Right cardiac atrium (tissue), 5 donors: ENCODE measurements at regions not wholly inside any gene's neighbourhood (a gene's known extent, or its start where the extent isn't known, plus 50 kb on each side); places are given as distances from the start of the nearest gene placed in this dataset.
"Not testable (repeated sequence)": the region's sequence is repeated elsewhere in the genome, so short reads cannot be mapped to it uniquely, and the experiment has no call there.

ENCODE experiments used
- ATAC-seq, 2 donors: fragments of 200-7000 bp; cut with Tn5 transposase; one replicate each; pipeline versions ENCODE4 v1.8.0 to v1.9.1; 2020; ENCODE audit warnings: moderate library complexity in 2 of 2, mild to moderate bottlenecking in 1 of 2
- DNase-seq, 3 donors: peaks; one replicate each; pipeline ENCODE4 v3.0.0-alpha.2; 2020
- H3K27ac ChIP-seq: one replicate; pipeline ENCODE4 v1.5.1; 2013; ENCODE audit warnings: mild to moderate bottlenecking, low read length, control low read depth, moderate library complexity
- H3K27me3 ChIP-seq: one replicate; pipeline ENCODE4 v1.6.1; 2013; ENCODE audit not compliant: control insufficient read depth, insufficient read depth
- H3K4me1 ChIP-seq: one replicate; pipeline ENCODE4 v1.6.1; 2013; ENCODE audit warnings: low read length; ENCODE audit not compliant: control insufficient read depth, insufficient read depth
- H3K4me3 ChIP-seq: one replicate; pipeline ENCODE4 v1.5.1; 2013; ENCODE audit warnings: low read length, control low read depth
- H3K9me3 ChIP-seq: one replicate; pipeline ENCODE4 v1.6.1; 2013; ENCODE audit warnings: low read length; ENCODE audit not compliant: control insufficient read depth
- WGBS: extraction: QIAGEN DNeasy Blood & Tissue Kit; methylation state at CpG from one replicate; pipeline ENCODE4 v1.1.7; 2013; 5-methylcytosine and 5-hydroxymethylcytosine counted together
- intact Hi-C, 4 donors: fragments of 100-400 bp; cut with DNase I; formaldehyde crosslinking; loops; one replicate each; pipeline versions ENCODE4 v1.11.0 to v1.14.0; 2022 to 2023
- donor health status: healthy with polysubstance abuse.
- donor health status: DM: no; HTN: yes; CAD: no.
- donor health status: DM: no; HTN: no; CAD: no.
- donor health status: DM: no; HTN: yes; CAD: no; lungs with severe emphysema.
- donor health status: DM: yes; HTN: yes; CAD: no.

GRCh38 chr14:27243365-27243764 lies 645.5 kb upstream of the NOVA1 start:
- intact Hi-C loops = no loop called here
- Histone ChIP-seq H3K27ac (no peak overlapping the region), H3K27me3 (no peaks in the 10 kb centered on the region), H3K4me3 (no peak overlapping the region), H3K4me1 (no peaks in the 10 kb centered on the region), H3K9me3 (no peaks in the 10 kb centered on the region)
- DNase-seq = no peak
- no peak for ATAC-seq
- 86% methylated on average over 2 of the region's 2 CpGs for WGBS

- DNase-seq (no peak), ATAC-seq (no peak)
- no peaks in the 10 kb centered on the region for H3K27me3 ChIP-seq
- no peaks in the 10 kb centered on the region for H3K4me1 ChIP-seq
- 75% methylated on average over 6 of the region's 6 CpGs for WGBS
- no peaks in the 10 kb centered on the region for H3K9me3 ChIP-seq
- no peak overlapping the region for H3K27ac ChIP-seq
- intact Hi-C loops = no loop called here
- H3K4me3 ChIP-seq = no peak overlapping the region
Measured at GRCh38 chr14:27245947-27246346, 648.1 kb upstream of the NOVA1 start.

GRCh38 chr14:27253966-27254365 lies 656.1 kb upstream of the NOVA1 start:
- Histone ChIP-seq H3K9me3 (no peaks in the 10 kb centered on the region), H3K27ac (no peak overlapping the region), H3K4me3 (no peak overlapping the region), H3K27me3 (no peaks in the 10 kb centered on the region), H3K4me1 (no peaks in the 10 kb centered on the region)
- intact Hi-C loops = no loop called here
- DNase-seq = no peak
- ATAC-seq = peak in 1 of 2 donors; percentile 61
- WGBS = 43% methylated on average over 4 of the region's 4 CpGs

GRCh38 chr14:27256805-27257204 lies 659.0 kb upstream of the NOVA1 start:
- Histone ChIP-seq H3K4me3 (no peak overlapping the region), H3K4me1 (no peaks in the 10 kb centered on the region), H3K9me3 (no peaks in the 10 kb centered on the region), H3K27me3 (no peaks in the 10 kb centered on the region), H3K27ac (no peak overlapping the region)
- WGBS = 89% methylated on average over 3 of the region's 3 CpGs
- DNase-seq (no peak), ATAC-seq (no peak)
- intact Hi-C loops = no loop called here

- intact Hi-C loops = no loop called here
- Histone ChIP-seq H3K4me3 (no peak overlapping the region), H3K27me3 (no peaks in the 10 kb centered on the region), H3K4me1 (no peaks in the 10 kb centered on the region), H3K9me3 (no peaks in the 10 kb centered on the region), H3K27ac (no peak overlapping the region)
- DNase-seq = no peak
- ATAC-seq = no peak
- WGBS = 60% methylated on average over 1 of the region's 1 CpG
Measured at GRCh38 chr14:27267876-27268275, 670.0 kb upstream of the NOVA1 start.

- no peak for DNase-seq
- 49% methylated on average over 6 of the region's 6 CpGs for WGBS
- intact Hi-C loops = no loop called here
- Histone ChIP-seq H3K27me3 (no peaks in the 10 kb centered on the region), H3K4me3 (no peak overlapping the region), H3K4me1 (no peaks in the 10 kb centered on the region), H3K27ac (no peak overlapping the region), H3K9me3 (no peaks in the 10 kb centered on the region)
- ATAC-seq = no peak
Measured at GRCh38 chr14:27270716-27271115, 672.9 kb upstream of the NOVA1 start.

GRCh38 chr14:27278341-27278740 lies 680.5 kb upstream of the NOVA1 start:
- ATAC-seq (no peak), DNase-seq (no peak)
- no peaks in the 10 kb centered on the region for H3K27me3 ChIP-seq
- H3K27ac ChIP-seq = no peak overlapping the region
- H3K4me1 ChIP-seq = no peaks in the 10 kb centered on the region
- no peaks in the 10 kb centered on the region for H3K9me3 ChIP-seq
- H3K4me3 ChIP-seq = no peak overlapping the region
- intact Hi-C loops = no loop called here
- WGBS = 8% methylated on average over 2 of the region's 2 CpGs

GRCh38 chr14:27305441-27305945 lies 707.7 kb upstream of the NOVA1 start:
- ATAC-seq (no peak), DNase-seq (no peak)
- no peaks in the 10 kb centered on the region for H3K9me3 ChIP-seq
- intact Hi-C loops = no loop called here
- no peak overlapping the region for H3K27ac ChIP-seq
- no peak overlapping the region for H3K4me3 ChIP-seq
- no peaks in the 10 kb centered on the region for H3K4me1 ChIP-seq
- H3K27me3 ChIP-seq = no peaks in the 10 kb centered on the region

- not testable (repeated sequence) for DNase-seq, H3K27ac ChIP-seq
Measured at GRCh38 chr14:27312730-27313129, 714.9 kb upstream of the NOVA1 start.

GRCh38 chr14:27314231-27314630 lies 716.4 kb upstream of the NOVA1 start:
- no peak for DNase-seq
- intact Hi-C loops = no loop called here
- no peaks in the 10 kb centered on the region for H3K27me3 ChIP-seq
- ATAC-seq = no peak
- no peak overlapping the region for H3K4me3 ChIP-seq
- no peaks in the 10 kb centered on the region for H3K9me3 ChIP-seq
- H3K4me1 ChIP-seq = no peaks in the 10 kb centered on the region
- no peak overlapping the region for H3K27ac ChIP-seq

More at GRCh38 chr14:27312730-27313129, 714.9 kb upstream of the NOVA1 start:
- H3K27me3 ChIP-seq, H3K4me1 ChIP-seq, intact Hi-C loops, H3K9me3 ChIP-seq, ATAC-seq, H3K4me3 ChIP-seq: not testable (repeated sequence)
- 96% methylated on average over 7 of the region's 7 CpGs for WGBS

- intact Hi-C loops = no loop called here
- no peak overlapping the region for H3K27ac ChIP-seq
- WGBS = 74% methylated on average over 4 of the region's 4 CpGs
- ATAC-seq (no peak), DNase-seq (no peak)
- no peaks in the 10 kb centered on the region for H3K9me3 ChIP-seq
- H3K4me1 ChIP-seq = no peaks in the 10 kb centered on the region
- no peaks in the 10 kb centered on the region for H3K27me3 ChIP-seq
- no peak overlapping the region for H3K4me3 ChIP-seq
Measured at GRCh38 chr14:27315477-27315876, 717.6 kb upstream of the NOVA1 start.

- intact Hi-C loops = no loop called here
- no peak for DNase-seq
- Histone ChIP-seq H3K27me3 (no peaks in the 10 kb centered on the region), H3K9me3 (no peaks in the 10 kb centered on the region), H3K4me3 (no peak overlapping the region), H3K4me1 (no peaks in the 10 kb centered on the region), H3K27ac (no peak overlapping the region)
- no peak for ATAC-seq
Measured at GRCh38 chr14:27315947-27316346, 718.1 kb upstream of the NOVA1 start.
